MCF 10A (cell line): ENCODE measurements at regions not wholly inside any gene's neighbourhood (a gene's known extent, or its start where the extent isn't known, plus 50 kb on each side); places are given as distances from the start of the nearest gene placed in this dataset.

Source experiments
- BruUV-seq: library from RNA; stranded (reverse); fragments of 400-500 nt; replicated peaks from 2 replicates; lab custom pipeline; 2021; lab: Mats Ljungman, UMichigan
- CTCF ChIA-PET: fragments of 300-600 bp; sonication (Branson Sonifier 250); formaldehyde crosslinking; extraction: SDS; loops from one replicate; lab custom pipeline; 2021; ENCODE audit warnings: antibody characterized with exemption, inconsistent platforms; lab: Yijun Ruan, JAX
- POLR2A ChIA-PET: fragments of 300-600, 350-650 bp; sonication (Branson Sonifier 250); formaldehyde crosslinking; extraction: SDS; loops from one replicate; lab custom pipeline; 2020; ENCODE audit warnings: antibody characterized with exemption, inconsistent platforms; lab: Yijun Ruan, JAX
- DNase-seq: peaks from one replicate; pipeline ENCODE4 v3.0.0-alpha.2; 2018; ENCODE audit not compliant: unreplicated experiment
- H3K27ac Mint-ChIP-seq: one replicate; pipeline ENCODE4 v1.8.0; 2022; ENCODE audit warnings: mild to moderate bottlenecking, low read depth, mixed read lengths; ENCODE audit not compliant: unreplicated experiment
- H3K27me3 Mint-ChIP-seq: one replicate; pipeline ENCODE4 v1.8.0; 2022; ENCODE audit warnings: mixed read lengths; ENCODE audit not compliant: insufficient read depth, unreplicated experiment
- H3K36me3 Mint-ChIP-seq: one replicate; pipeline ENCODE4 v1.8.0; 2022; ENCODE audit warnings: mild to moderate bottlenecking, moderate library complexity, mixed read lengths; ENCODE audit not compliant: insufficient read depth, unreplicated experiment
- H3K4me1 Mint-ChIP-seq: one replicate; pipeline ENCODE4 v1.8.0; 2022; ENCODE audit warnings: mixed read lengths; ENCODE audit not compliant: insufficient read depth, unreplicated experiment
- H3K4me3 Mint-ChIP-seq: one replicate; pipeline ENCODE4 v1.8.0; 2022; ENCODE audit warnings: mild to moderate bottlenecking, moderate library complexity, mixed read lengths; ENCODE audit not compliant: unreplicated experiment
- H3K9me3 Mint-ChIP-seq: one replicate; pipeline ENCODE4 v1.8.0; 2022; ENCODE audit warnings: mixed read lengths; ENCODE audit not compliant: unreplicated experiment
- CTCF ChIP-seq: fragments of 200-600 bp; IDR thresholded peaks from one replicate; pipeline ENCODE4 v1.8.0; 2022; ENCODE audit warnings: antibody characterized with exemption, mild to moderate bottlenecking; ENCODE audit not compliant: unreplicated experiment
- intact Hi-C: fragments of 100-400 bp; cut with micrococcal nuclease; formaldehyde crosslinking; loops from 2 replicates; pipeline ENCODE4 v1.14.1; 2022

DNA sequence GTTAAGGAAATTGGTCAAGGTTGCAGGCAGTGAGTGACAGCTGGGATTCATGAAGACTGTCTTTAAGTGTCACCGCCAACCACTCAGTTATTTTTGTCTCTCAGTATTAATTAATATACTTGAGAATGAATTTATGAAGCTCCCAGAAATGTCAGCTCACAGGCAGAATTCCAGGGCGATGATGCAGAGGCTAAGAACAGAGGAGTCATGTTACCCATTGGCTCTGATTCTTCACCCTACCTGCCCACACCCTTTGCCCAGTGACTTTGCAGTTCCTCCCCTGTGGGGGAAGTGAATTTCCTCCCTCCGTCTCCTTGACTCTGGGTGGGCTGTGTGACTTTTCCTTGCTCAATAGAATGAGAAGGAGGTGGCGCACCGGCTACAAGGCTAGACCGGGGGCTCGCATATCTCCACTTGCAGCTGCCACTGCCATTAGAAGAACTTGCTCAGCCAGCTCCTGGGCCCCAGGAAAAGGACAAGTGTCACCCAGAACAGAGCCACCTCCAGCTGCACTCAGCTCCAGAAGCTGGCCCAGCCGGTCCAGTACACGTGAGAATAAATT lies 157.1 kb upstream of the PRKCQ start:
- peak overlapping the region; percentile 23 for H3K27ac Mint-ChIP-seq
- H3K27me3 Mint-ChIP-seq: no peaks in the 10 kb centered on the region
- CTCF ChIA-PET: interaction anchor here (0.7 to 4.0 kb wide), 6 partner anchors 9 to 102 kb away, joined by 3 to 23 read pairs (median 4); no protein-coding TSS in a partner anchor
- peak overlapping the region; percentile 77 for H3K4me3 Mint-ChIP-seq
- H3K9me3 Mint-ChIP-seq: no peaks in the 10 kb centered on the region
- DNase-seq: peak; percentile 89
- H3K36me3 Mint-ChIP-seq: no peaks in the 10 kb centered on the region
- POLR2A ChIA-PET: interaction anchor here (0.6 to 6.7 kb wide), 12 partner anchors 9 to 520 kb away, joined by 3 to 136 read pairs (median 12); no protein-coding TSS in a partner anchor
- no TSS peak for BruUV-seq
- H3K4me1 Mint-ChIP-seq: peaks cover 21% of the 10 kb centered on the region
- intact Hi-C loops: no loop called here
- no peak for TF ChIP-seq CTCF

DNA sequence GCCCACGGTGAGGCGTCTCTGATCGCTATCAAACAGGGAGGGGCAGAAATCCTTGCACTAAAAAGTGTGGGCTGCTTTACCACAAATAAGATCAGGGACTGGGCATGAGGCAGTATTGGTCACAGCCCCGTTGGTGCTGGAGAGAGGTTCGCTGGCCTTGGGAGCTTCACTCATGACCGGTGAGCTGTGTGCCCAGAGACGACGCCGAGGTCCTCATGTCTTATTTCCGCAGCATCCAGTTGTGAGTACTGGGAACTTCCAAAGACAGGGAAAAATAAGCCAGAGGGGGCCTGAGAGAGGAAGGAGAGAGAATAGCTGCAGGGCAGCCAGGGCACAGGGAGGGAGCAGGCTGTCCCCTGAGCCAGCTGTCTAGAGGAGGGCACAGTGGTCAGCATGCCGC lies 154.2 kb upstream of the PRKCQ start:
- BruUV-seq: no TSS peak
- no peak for TF ChIP-seq CTCF
- Mint-ChIP-seq H3K27me3 (no peaks in the 10 kb centered on the region), H3K4me1 (peaks cover 15% of the 10 kb centered on the region), H3K4me3 (no peak overlapping the region), H3K9me3 (no peaks in the 10 kb centered on the region), H3K36me3 (no peaks in the 10 kb centered on the region), H3K27ac (no peak overlapping the region)
- DNase-seq: no peak
- intact Hi-C loops: no loop called here
- POLR2A ChIA-PET: no interaction called here
- CTCF ChIA-PET: interaction anchor here (0.7 kb wide), 1 partner anchor 75 kb away, joined by 3 read pairs; no protein-coding TSS in a partner anchor

DNA sequence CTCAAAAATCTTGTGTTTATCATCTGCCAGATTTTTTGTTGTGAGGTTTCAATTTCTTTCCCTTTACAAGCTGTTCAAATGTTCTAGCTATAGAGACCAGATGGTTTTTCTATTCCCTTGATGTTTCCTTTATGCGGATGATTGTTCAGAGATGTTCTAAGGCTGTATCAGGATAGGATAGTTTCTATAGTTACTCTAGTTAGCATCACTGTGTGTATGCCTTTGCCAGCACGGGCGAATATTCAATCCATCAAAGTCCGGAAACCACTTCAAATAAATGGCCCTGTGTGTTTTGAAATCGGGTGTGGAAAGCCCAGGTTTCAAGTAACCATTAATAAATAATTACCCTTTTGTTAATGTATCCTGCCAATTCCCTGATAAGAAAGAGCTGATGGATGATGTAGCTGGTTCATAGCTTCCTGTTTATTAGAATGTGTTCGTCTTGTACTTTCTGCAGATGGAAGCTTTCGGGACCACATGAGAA lies 149.8 kb upstream of the PRKCQ start:
- POLR2A ChIA-PET: interaction anchor here (1.0 to 6.6 kb wide), 9 partner anchors 7 to 1058 kb away, joined by 3 to 105 read pairs (median 8); partner anchors contain the start of genes ATP5F1C and KIN
- no peak for DNase-seq

More for the DNA sequence above, 149.8 kb upstream of the PRKCQ start:
- TF ChIP-seq CTCF: no peak
- BruUV-seq: no TSS peak
- Mint-ChIP-seq H3K27me3 (no peaks in the 10 kb centered on the region), H3K4me3 (peak overlapping the region; percentile 13), H3K9me3 (no peaks in the 10 kb centered on the region), H3K27ac (no peak overlapping the region), H3K36me3 (no peaks in the 10 kb centered on the region), H3K4me1 (peaks cover 27% of the 10 kb centered on the region)
- intact Hi-C loops: loop anchor here (10.0 kb wide), 2 partner anchors 115 to 535 kb away; no protein-coding TSS in a partner anchor
- CTCF ChIA-PET: interaction anchor here (0.6 to 3.6 kb wide), 6 partner anchors 8 to 692 kb away, joined by 3 to 18 read pairs (median 4); no protein-coding TSS in a partner anchor
